WTC11 (cell line): ENCODE measurements at regions not wholly inside any gene's neighbourhood (a gene's known extent, or its start where the extent isn't known, plus 50 kb on each side); places are given as distances from the start of the nearest gene placed in this dataset.

ENCODE experiments used
- ATAC-seq: fragments of 200-7000 bp; cut with Tn5 transposase; 2 replicates; pipeline ENCODE4 v1.10.0; 2021; ENCODE audit warnings: mild to moderate bottlenecking, moderate library complexity
- CTCF ChIA-PET: fragments of 300-600 bp; sonication (Branson Sonifier 250); formaldehyde crosslinking; loops from one replicate; lab custom pipeline; 2021; ENCODE audit warnings: antibody characterized with exemption; lab: Charles Lee
- POLR2A ChIA-PET: fragments of 350-600 bp; sonication (Branson Sonifier 250); formaldehyde crosslinking; loops from one replicate; lab custom pipeline; 2021; ENCODE audit warnings: antibody characterized with exemption; lab: Charles Lee
- DNase-seq: peaks from one replicate; pipeline ENCODE4 v3.0.0; 2021; ENCODE audit warnings: low spot score
- H3K27ac Mint-ChIP-seq: 2 replicates; pipeline ENCODE4 v1.8.0; 2021; ENCODE audit warnings: mixed read lengths
- H3K27me3 Mint-ChIP-seq: 2 replicates; pipeline ENCODE4 v1.8.0; 2021; ENCODE audit warnings: low read depth, mild to moderate bottlenecking, moderate library complexity, mixed read lengths
- H3K36me3 Mint-ChIP-seq: 2 replicates; pipeline ENCODE4 v1.8.0; 2021; ENCODE audit warnings: mixed read lengths
- H3K4me1 Mint-ChIP-seq: 2 replicates; pipeline ENCODE4 v1.8.0; 2022; ENCODE audit warnings: mixed read lengths
- H3K4me3 Mint-ChIP-seq: 2 replicates; pipeline ENCODE4 v1.8.0; 2021; ENCODE audit warnings: mild to moderate bottlenecking, moderate library complexity, mixed read lengths
- H3K9me3 Mint-ChIP-seq: 2 replicates; pipeline ENCODE4 v1.8.0; 2021; ENCODE audit warnings: mixed read lengths
- ATF6 ChIP-seq: sonication (generic); formaldehyde crosslinking; IDR thresholded peaks from 2 replicates; pipeline ENCODE4 v1.8.1; 2023; ENCODE audit warnings: mild to moderate bottlenecking, missing genetic modification reagents
- ELF4 ChIP-seq: sonication (generic); formaldehyde crosslinking; IDR thresholded peaks from 2 replicates; pipeline ENCODE4 v1.8.1; 2022; ENCODE audit warnings: low read depth, mild to moderate bottlenecking, moderate library complexity, missing genetic modification reagents
- JAZF1 ChIP-seq: fragments of 250-450 bp; sonication (Bioruptor Pico); IDR thresholded peaks from 2 replicates; pipeline ENCODE4 v1.9.0; 2021; ENCODE audit warnings: moderate library complexity, mild to moderate bottlenecking, inconsistent platforms
- MXD4 ChIP-seq: fragments of 250-450 bp; sonication (Bioruptor Pico); IDR thresholded peaks from 2 replicates; pipeline ENCODE4 v1.8.0; 2021; ENCODE audit warnings: mild to moderate bottlenecking, moderate library complexity, borderline replicate concordance
- NFE2L1 ChIP-seq: sonication (generic); formaldehyde crosslinking; IDR thresholded peaks from 2 replicates; pipeline ENCODE4 v1.8.1; 2023; ENCODE audit warnings: missing genetic modification reagents
- STAT6 ChIP-seq: sonication (generic); formaldehyde crosslinking; conservative IDR thresholded peaks from 2 replicates; pipeline ENCODE4 v1.8.1; 2023; ENCODE audit warnings: mild to moderate bottlenecking, low read depth, missing genetic modification reagents, moderate library complexity
- TP53 ChIP-seq: sonication (generic); formaldehyde crosslinking; IDR thresholded peaks from 2 replicates; pipeline ENCODE4 v1.8.1; 2023; ENCODE audit warnings: mild to moderate bottlenecking, missing genetic modification reagents
- ZNF232 ChIP-seq: sonication (generic); formaldehyde crosslinking; IDR thresholded peaks from 2 replicates; pipeline ENCODE4 v1.8.0; 2022; ENCODE audit warnings: mild to moderate bottlenecking, missing genetic modification reagents
- ZNF263 ChIP-seq: sonication (generic); formaldehyde crosslinking; IDR thresholded peaks from 2 replicates; pipeline ENCODE4 v1.8.1; 2022; ENCODE audit warnings: low read depth, mild to moderate bottlenecking, moderate library complexity, missing genetic modification reagents
- ZSCAN18 ChIP-seq: fragments of 250-450 bp; sonication (Bioruptor Pico); IDR thresholded peaks from 2 replicates; pipeline ENCODE4 v2.1.2; 2022; ENCODE audit warnings: mild to moderate bottlenecking, moderate library complexity
- TF ChIP-seq, protein P1 (sequence below): fragments of 200-600 bp; IDR thresholded peaks from 2 replicates; pipeline ENCODE4 v1.8.0; 2022; ENCODE audit warnings: antibody characterized with exemption
- TF ChIP-seq, protein P2 (sequence below): sonication (generic); formaldehyde crosslinking; conservative IDR thresholded peaks from 2 replicates; pipeline ENCODE4 v1.8.1; 2022; ENCODE audit warnings: mild to moderate bottlenecking, missing genetic modification reagents
- TF ChIP-seq, protein P3 (sequence below): sonication (generic); formaldehyde crosslinking; IDR thresholded peaks from 2 replicates; pipeline ENCODE4 v1.8.1; 2022; ENCODE audit warnings: low read depth, mild to moderate bottlenecking, moderate library complexity, missing genetic modification reagents, borderline replicate concordance
- TF ChIP-seq, protein P4 (sequence below): sonication (generic); formaldehyde crosslinking; IDR thresholded peaks from 2 replicates; pipeline ENCODE4 v1.8.1; 2023; ENCODE audit warnings: mild to moderate bottlenecking, missing genetic modification reagents, moderate library complexity

GRCh38 chr6:156406099-156406498, 371.1 kb upstream of the ARID1B start (continued):
- TF ChIP-seq, protein P1, sequence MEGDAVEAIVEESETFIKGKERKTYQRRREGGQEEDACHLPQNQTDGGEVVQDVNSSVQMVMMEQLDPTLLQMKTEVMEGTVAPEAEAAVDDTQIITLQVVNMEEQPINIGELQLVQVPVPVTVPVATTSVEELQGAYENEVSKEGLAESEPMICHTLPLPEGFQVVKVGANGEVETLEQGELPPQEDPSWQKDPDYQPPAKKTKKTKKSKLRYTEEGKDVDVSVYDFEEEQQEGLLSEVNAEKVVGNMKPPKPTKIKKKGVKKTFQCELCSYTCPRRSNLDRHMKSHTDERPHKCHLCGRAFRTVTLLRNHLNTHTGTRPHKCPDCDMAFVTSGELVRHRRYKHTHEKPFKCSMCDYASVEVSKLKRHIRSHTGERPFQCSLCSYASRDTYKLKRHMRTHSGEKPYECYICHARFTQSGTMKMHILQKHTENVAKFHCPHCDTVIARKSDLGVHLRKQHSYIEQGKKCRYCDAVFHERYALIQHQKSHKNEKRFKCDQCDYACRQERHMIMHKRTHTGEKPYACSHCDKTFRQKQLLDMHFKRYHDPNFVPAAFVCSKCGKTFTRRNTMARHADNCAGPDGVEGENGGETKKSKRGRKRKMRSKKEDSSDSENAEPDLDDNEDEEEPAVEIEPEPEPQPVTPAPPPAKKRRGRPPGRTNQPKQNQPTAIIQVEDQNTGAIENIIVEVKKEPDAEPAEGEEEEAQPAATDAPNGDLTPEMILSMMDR: no peak
- TF ChIP-seq MXD4 (CRISPR knock-in tag) (no peak), TP53 (CRISPR knock-in tag) (no peak), ZNF263 (no peak), STAT6 (no peak), JAZF1 (CRISPR knock-in tag) (no peak)
- TF ChIP-seq, protein P2, sequence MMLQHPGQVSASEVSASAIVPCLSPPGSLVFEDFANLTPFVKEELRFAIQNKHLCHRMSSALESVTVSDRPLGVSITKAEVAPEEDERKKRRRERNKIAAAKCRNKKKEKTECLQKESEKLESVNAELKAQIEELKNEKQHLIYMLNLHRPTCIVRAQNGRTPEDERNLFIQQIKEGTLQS (CRISPR knock-in tag): no peak

DNA sequence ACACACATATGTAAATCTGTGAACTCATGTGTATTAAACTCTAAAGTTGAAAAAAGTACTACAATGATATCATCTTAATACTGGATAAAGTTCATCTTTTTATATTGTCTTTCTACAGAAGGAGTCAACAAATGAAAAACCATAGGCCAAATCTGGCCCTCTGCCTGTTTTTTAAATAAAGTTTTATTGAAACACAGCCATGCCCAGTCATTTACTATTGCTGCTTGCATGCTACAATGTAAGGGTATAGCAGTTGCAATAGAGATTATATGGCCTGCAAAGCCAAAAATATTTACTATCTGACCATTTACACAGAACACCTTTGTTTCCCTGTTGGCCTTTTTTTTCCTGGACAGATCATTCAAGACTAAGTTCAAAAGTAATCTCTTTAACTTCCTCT, 374.6 kb upstream of the ARID1B start:
- no peak for TF ChIP-seq ATF6 (CRISPR knock-in tag)
- no peak for TF ChIP-seq ZNF232
- TF ChIP-seq NFE2L1: no peak
- no peak for TF ChIP-seq ZSCAN18
- TF ChIP-seq, protein P3, sequence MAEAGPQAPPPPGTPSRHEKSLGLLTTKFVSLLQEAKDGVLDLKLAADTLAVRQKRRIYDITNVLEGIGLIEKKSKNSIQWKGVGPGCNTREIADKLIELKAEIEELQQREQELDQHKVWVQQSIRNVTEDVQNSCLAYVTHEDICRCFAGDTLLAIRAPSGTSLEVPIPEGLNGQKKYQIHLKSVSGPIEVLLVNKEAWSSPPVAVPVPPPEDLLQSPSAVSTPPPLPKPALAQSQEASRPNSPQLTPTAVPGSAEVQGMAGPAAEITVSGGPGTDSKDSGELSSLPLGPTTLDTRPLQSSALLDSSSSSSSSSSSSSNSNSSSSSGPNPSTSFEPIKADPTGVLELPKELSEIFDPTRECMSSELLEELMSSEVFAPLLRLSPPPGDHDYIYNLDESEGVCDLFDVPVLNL: no peak
- TF ChIP-seq, protein P1: no peak
- TF ChIP-seq, protein P4, sequence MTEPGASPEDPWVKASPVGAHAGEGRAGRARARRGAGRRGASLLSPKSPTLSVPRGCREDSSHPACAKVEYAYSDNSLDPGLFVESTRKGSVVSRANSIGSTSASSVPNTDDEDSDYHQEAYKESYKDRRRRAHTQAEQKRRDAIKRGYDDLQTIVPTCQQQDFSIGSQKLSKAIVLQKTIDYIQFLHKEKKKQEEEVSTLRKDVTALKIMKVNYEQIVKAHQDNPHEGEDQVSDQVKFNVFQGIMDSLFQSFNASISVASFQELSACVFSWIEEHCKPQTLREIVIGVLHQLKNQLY (CRISPR knock-in tag): no peak
- TF ChIP-seq ELF4 (CRISPR knock-in tag): no peak
- no peak for TF ChIP-seq JAZF1 (CRISPR knock-in tag)
- TF ChIP-seq, all 79 proteins: peak for 0
- peaks cover 13% of the 10 kb centered on the region for H3K4me1 Mint-ChIP-seq
- peaks cover 8% of the 10 kb centered on the region for H3K27me3 Mint-ChIP-seq
- H3K9me3 Mint-ChIP-seq: peaks cover 9% of the 10 kb centered on the region
- ATAC-seq (no peak), DNase-seq (no peak)
- H3K27ac Mint-ChIP-seq: no peak overlapping the region
- H3K4me3 Mint-ChIP-seq: no peak overlapping the region
- ChIA-PET POLR2A (no interaction called here), CTCF (no interaction called here)
- H3K36me3 Mint-ChIP-seq: no peaks in the 10 kb centered on the region
